GM12892 (cell line): ENCODE measurements at regions not wholly inside any gene's neighbourhood (a gene's known extent, or its start where the extent isn't known, plus 50 kb on each side); places are given as distances from the start of the nearest gene placed in this dataset.

ENCODE experiments used
- POLR2A ChIP-seq: IDR thresholded peaks from 2 replicates; pipeline ENCODE4 v1.6.1; 2011; ENCODE audit warnings: low read depth, low read length, control low read depth
- POLR2AphosphoS5 ChIP-seq: IDR thresholded peaks from 2 replicates; pipeline ENCODE4 v1.6.1; 2011; ENCODE audit warnings: low read depth, low read length, control low read depth
- TAF1 ChIP-seq: IDR thresholded peaks from 2 replicates; pipeline ENCODE4 v1.6.1; 2011; ENCODE audit warnings: low read depth, mild to moderate bottlenecking, control low read depth, low read length, borderline replicate concordance

GRCh38 chr20:61185181-61185580 lies 66.9 kb upstream of the CDH4 start:
- no peak for TF ChIP-seq POLR2A
- TF ChIP-seq TAF1 = no peak
- TF ChIP-seq POLR2AphosphoS5 = no peak
